ENCODE measurements at regions not wholly inside any gene's neighbourhood (a gene's known extent, or its start where the extent isn't known, plus 50 kb on each side); places are given as distances from the start of the nearest gene placed in this dataset.

- ChIA-PET POLR2A (no interaction called here), CTCF (interaction anchor here (1.2 kb wide), 1 partner anchor 17 kb away, joined by 3 read pairs; no protein-coding TSS in a partner anchor)
- peaks cover 6% of the 10 kb centered on the region for H3K4me1 Mint-ChIP-seq (ENCODE audit: insufficient read depth, unreplicated experiment)
- intact Hi-C loops (cut with micrococcal nuclease): no loop called here
- no peak for TF ChIP-seq CTCF (IDR thresholded peaks at IDR 0.05; ENCODE audit: unreplicated experiment)
- H3K9me3 Mint-ChIP-seq (ENCODE audit: unreplicated experiment): no peaks in the 10 kb centered on the region
- no peak for DNase-seq (ENCODE audit: unreplicated experiment)
- H3K27me3 Mint-ChIP-seq (ENCODE audit: insufficient read depth, unreplicated experiment): no peaks in the 10 kb centered on the region
- no peaks in the 10 kb centered on the region for H3K36me3 Mint-ChIP-seq (ENCODE audit: insufficient read depth, unreplicated experiment)
- H3K4me3 Mint-ChIP-seq (ENCODE audit: unreplicated experiment): no peak overlapping the region
- H3K27ac Mint-ChIP-seq (ENCODE audit: low read depth, unreplicated experiment): no peak overlapping the region
- BruUV-seq (replicated peaks): no TSS peak
Observed at GRCh38 chr14:85281921-85282320, 248.0 kb upstream of the FLRT2 start.

GRCh38 chr14:85288041-85288440 lies 241.9 kb upstream of the FLRT2 start:
- DNase-seq (ENCODE audit: unreplicated experiment): no peak
- ChIA-PET POLR2A (no interaction called here), CTCF (interaction anchor here (0.6 kb wide), 1 partner anchor 462 kb away, joined by 4 read pairs; no protein-coding TSS in a partner anchor)
- no TSS peak for BruUV-seq (replicated peaks)
- Mint-ChIP-seq H3K9me3 (ENCODE audit: unreplicated experiment) (no peaks in the 10 kb centered on the region), H3K27ac (ENCODE audit: low read depth, unreplicated experiment) (no peak overlapping the region), H3K4me3 (ENCODE audit: unreplicated experiment) (no peak overlapping the region), H3K27me3 (ENCODE audit: insufficient read depth, unreplicated experiment) (no peaks in the 10 kb centered on the region), H3K4me1 (ENCODE audit: insufficient read depth, unreplicated experiment) (no peaks in the 10 kb centered on the region), H3K36me3 (ENCODE audit: insufficient read depth, unreplicated experiment) (no peaks in the 10 kb centered on the region)
- intact Hi-C loops (cut with micrococcal nuclease): no loop called here
- no peak for TF ChIP-seq CTCF (IDR thresholded peaks at IDR 0.05; ENCODE audit: unreplicated experiment)

GRCh38 chr14:85291731-85292130 lies 238.2 kb upstream of the FLRT2 start:
- no peak for TF ChIP-seq CTCF (IDR thresholded peaks at IDR 0.05; ENCODE audit: unreplicated experiment)
- Mint-ChIP-seq H3K9me3 (ENCODE audit: unreplicated experiment) (no peaks in the 10 kb centered on the region), H3K36me3 (ENCODE audit: insufficient read depth, unreplicated experiment) (no peaks in the 10 kb centered on the region), H3K4me3 (ENCODE audit: unreplicated experiment) (no peak overlapping the region), H3K27ac (ENCODE audit: low read depth, unreplicated experiment) (no peak overlapping the region), H3K27me3 (ENCODE audit: insufficient read depth, unreplicated experiment) (no peaks in the 10 kb centered on the region), H3K4me1 (ENCODE audit: insufficient read depth, unreplicated experiment) (peaks cover 6% of the 10 kb centered on the region)
- CTCF ChIA-PET: interaction anchor here (0.6 kb wide), 1 partner anchor 57 kb away, joined by 3 read pairs; no protein-coding TSS in a partner anchor
- intact Hi-C loops (cut with micrococcal nuclease): no loop called here
- POLR2A ChIA-PET: no interaction called here
- no peak for DNase-seq (ENCODE audit: unreplicated experiment)
- no TSS peak for BruUV-seq (replicated peaks)

GRCh38 chr14:85293612-85294234 lies 236.2 kb upstream of the FLRT2 start:
- no peak for DNase-seq (ENCODE audit: unreplicated experiment)
- CTCF ChIA-PET: no interaction called here
- no peaks in the 10 kb centered on the region for H3K36me3 Mint-ChIP-seq (ENCODE audit: insufficient read depth, unreplicated experiment)
- intact Hi-C loops (cut with micrococcal nuclease): no loop called here
- TF ChIP-seq CTCF (IDR thresholded peaks at IDR 0.05; ENCODE audit: unreplicated experiment): no peak
- H3K27me3 Mint-ChIP-seq (ENCODE audit: insufficient read depth, unreplicated experiment): no peaks in the 10 kb centered on the region
- POLR2A ChIA-PET: no interaction called here
- BruUV-seq (replicated peaks): no TSS peak
- peaks cover 7% of the 10 kb centered on the region for H3K4me1 Mint-ChIP-seq (ENCODE audit: insufficient read depth, unreplicated experiment)
- no peaks in the 10 kb centered on the region for H3K9me3 Mint-ChIP-seq (ENCODE audit: unreplicated experiment)
- H3K4me3 Mint-ChIP-seq (ENCODE audit: unreplicated experiment): no peak overlapping the region
- no peak overlapping the region for H3K27ac Mint-ChIP-seq (ENCODE audit: low read depth, unreplicated experiment)
